ENCODE measurements at regions not wholly inside any gene's neighbourhood (a gene's known extent, or its start where the extent isn't known, plus 50 kb on each side); places are given as distances from the start of the nearest gene placed in this dataset.

DNA sequence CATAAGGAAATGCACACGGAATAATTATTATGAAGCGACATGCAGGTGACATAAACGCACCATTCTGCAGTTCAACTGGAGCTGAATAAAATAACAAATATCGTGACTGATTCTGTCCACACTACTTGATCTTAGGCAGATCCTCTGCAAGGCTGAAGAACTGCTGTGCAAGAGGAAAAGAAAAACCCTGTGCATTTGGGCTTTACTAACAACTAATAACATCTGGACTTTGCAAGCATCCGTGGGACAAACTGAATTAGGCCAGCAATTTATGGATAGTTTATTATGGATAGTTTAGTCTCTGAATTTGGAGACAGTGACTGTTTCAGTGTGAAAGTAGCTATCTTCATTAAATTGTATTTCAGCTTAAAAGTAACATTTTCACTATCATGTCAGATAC is 309.4 kb downstream of the SFMBT2 start:
- H3K9me3 ChIP-seq, result no peaks in the 10 kb centered on the region
- no peak for TF ChIP-seq POLR2A (IDR thresholded peaks at IDR 0.05)
- no peaks in the 10 kb centered on the region for H3K36me3 ChIP-seq
- 70 to 86% methylated on average over 5 of the region's 5 CpGs for WGBS, 2 donors
- no peak overlapping the region for H3K4me3 ChIP-seq
- DNase-seq, result no peak
- intact Hi-C loops (cut with DNase I), result no loop called here
- no peaks in the 10 kb centered on the region for H3K27me3 ChIP-seq
- no peaks in the 10 kb centered on the region for H3K4me1 ChIP-seq
- H3K27ac ChIP-seq, result no peak overlapping the region

DNA sequence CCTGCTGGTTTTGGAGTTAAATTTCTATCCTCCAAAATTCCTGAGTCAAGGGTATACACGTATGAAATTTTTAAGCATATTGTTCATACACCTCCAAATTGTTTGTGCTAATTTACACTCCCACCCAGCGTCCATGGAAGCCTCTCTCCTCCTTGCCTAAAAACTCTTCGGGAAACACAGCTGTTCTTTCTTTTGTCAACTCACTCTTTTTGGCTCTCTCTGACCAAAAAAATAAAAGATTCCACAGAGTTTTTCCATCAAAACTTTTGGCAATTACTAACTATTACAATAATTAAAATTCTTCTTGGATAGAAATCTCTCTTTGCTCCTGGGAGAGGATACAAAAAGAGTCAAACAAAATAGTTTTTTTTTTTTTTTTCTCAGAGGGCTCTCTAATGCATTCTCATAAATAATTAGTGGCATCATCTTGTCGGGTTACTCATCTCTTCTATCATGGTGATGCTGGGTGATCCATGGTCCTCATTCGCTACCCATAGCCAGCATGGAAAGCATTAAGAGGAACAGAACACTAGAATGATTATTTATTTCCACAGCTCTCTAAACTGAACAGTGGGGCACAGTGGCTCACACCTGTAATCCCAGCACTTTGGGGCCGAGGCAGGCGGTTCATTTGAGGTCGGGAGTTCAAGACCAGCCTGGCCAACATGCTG is 310.7 kb downstream of the SFMBT2 start:
- TF ChIP-seq, protein P1, sequence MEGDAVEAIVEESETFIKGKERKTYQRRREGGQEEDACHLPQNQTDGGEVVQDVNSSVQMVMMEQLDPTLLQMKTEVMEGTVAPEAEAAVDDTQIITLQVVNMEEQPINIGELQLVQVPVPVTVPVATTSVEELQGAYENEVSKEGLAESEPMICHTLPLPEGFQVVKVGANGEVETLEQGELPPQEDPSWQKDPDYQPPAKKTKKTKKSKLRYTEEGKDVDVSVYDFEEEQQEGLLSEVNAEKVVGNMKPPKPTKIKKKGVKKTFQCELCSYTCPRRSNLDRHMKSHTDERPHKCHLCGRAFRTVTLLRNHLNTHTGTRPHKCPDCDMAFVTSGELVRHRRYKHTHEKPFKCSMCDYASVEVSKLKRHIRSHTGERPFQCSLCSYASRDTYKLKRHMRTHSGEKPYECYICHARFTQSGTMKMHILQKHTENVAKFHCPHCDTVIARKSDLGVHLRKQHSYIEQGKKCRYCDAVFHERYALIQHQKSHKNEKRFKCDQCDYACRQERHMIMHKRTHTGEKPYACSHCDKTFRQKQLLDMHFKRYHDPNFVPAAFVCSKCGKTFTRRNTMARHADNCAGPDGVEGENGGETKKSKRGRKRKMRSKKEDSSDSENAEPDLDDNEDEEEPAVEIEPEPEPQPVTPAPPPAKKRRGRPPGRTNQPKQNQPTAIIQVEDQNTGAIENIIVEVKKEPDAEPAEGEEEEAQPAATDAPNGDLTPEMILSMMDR (IDR thresholded peaks at IDR 0.05), result no peak
- no peak for TF ChIP-seq POLR2A (IDR thresholded peaks at IDR 0.05)
- no peak for DNase-seq
- H3K4me1 ChIP-seq, result no peaks in the 10 kb centered on the region
- H3K27ac ChIP-seq, result no peak overlapping the region
- no peaks in the 10 kb centered on the region for H3K27me3 ChIP-seq
- H3K9me3 ChIP-seq, result no peaks in the 10 kb centered on the region
- intact Hi-C loops (cut with DNase I), result no loop called here
- WGBS, 2 donors, result 60 to 64% methylated on average over 5 to 8 of the region's 8 CpGs
- no peaks in the 10 kb centered on the region for H3K36me3 ChIP-seq
- no peak overlapping the region for H3K4me3 ChIP-seq

DNA sequence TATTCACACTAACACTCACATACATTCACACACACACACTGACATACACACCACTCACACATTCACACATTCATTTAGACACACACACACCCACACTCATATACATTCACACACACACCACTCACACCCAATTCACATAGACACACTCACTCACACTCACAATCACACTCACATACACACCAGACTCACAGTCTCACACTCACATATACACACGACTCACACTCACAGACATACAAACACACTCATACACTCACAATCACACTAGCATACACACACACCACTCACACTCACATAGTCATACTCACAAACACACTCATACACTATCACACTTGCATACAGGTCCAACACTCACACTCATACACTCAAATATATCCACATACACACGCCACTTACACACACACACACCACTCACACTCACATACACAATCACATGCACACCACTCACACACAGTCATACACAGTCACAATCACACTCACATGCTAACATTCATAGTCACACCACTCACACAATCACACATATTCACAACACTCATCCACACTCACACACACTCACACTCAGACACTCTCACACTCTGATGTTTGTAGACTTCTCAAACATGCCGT is 312.6 kb downstream of the SFMBT2 start:
- Histone ChIP-seq H3K36me3 (no peaks in the 10 kb centered on the region), H3K9me3 (no peaks in the 10 kb centered on the region), H3K4me3 (no peak overlapping the region), H3K4me1 (no peaks in the 10 kb centered on the region), H3K27me3 (no peaks in the 10 kb centered on the region), H3K27ac (no peak overlapping the region)
- DNase-seq, result no peak
- 66 to 69% methylated on average over 3 of the region's 3 CpGs for WGBS, 2 donors
- intact Hi-C loops (cut with DNase I), result no loop called here
- TF ChIP-seq, protein P1 (IDR thresholded peaks at IDR 0.05), result no peak
- no peak for TF ChIP-seq POLR2A (IDR thresholded peaks at IDR 0.05)

DNA sequence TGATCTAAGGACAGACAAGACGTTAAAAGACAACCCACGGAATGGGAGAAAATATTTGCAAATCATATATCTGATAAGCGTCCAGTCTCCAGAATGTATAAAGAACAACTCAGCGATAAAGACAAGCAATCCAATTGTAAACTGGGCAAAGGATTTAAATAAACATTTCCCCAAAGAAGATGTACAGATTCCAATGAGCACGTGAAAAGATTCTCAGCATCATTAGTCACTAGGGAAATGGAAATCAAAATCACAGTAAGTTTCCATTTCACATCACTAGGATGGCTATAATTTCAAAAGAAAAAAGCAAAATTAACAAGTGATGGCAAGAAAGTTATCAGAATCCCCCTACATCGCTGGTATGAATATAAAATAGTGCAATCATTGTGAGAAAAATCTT is 316.1 kb downstream of the SFMBT2 start:
- no peaks in the 10 kb centered on the region for H3K27me3 ChIP-seq
- H3K9me3 ChIP-seq, result no peaks in the 10 kb centered on the region
- no peak for TF ChIP-seq POLR2A (IDR thresholded peaks at IDR 0.05)
- TF ChIP-seq, protein P1 (IDR thresholded peaks at IDR 0.05), result no peak
- intact Hi-C loops (cut with DNase I), result no loop called here
- DNase-seq, result no peak
- H3K4me3 ChIP-seq, result no peak overlapping the region
- peaks cover 0 to 4% (median 0%) of the 10 kb centered on the region in 3 donors for H3K4me1 ChIP-seq
- no peaks in the 10 kb centered on the region for H3K36me3 ChIP-seq
- H3K27ac ChIP-seq, result no peak overlapping the region
- WGBS, 2 donors, result 59 to 63% methylated on average over 6 of the region's 6 CpGs

DNA sequence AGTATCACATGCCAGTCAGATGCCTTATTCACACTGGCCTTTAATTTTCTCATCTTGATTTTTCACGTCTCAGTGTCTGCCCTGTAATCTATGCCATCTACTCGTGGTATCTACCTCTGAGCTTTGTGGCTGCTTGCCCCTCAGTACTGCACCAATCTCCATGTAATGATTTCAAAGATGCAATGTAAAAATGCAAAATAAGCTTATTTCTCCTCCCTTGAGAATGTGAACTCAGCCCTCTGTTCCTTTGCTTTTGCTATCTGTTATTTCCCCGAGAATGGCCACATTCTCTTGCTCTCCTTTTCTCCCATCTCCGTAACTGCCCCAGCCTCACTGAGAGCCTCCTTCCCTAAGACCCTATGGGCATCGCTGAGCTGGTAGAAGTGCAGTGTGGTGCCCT is 317.5 kb downstream of the SFMBT2 start:
- no peak for DNase-seq
- Histone ChIP-seq H3K36me3 (no peaks in the 10 kb centered on the region), H3K4me1 (peaks cover 0 to 7% (median 0%) of the 10 kb centered on the region in 3 donors), H3K27ac (no peak overlapping the region), H3K27me3 (peaks cover 0 to 4% (median 0%) of the 10 kb centered on the region in 4 donors), H3K4me3 (no peak overlapping the region), H3K9me3 (no peaks in the 10 kb centered on the region)
- intact Hi-C loops (cut with DNase I), result no loop called here
- WGBS, 2 donors, result 81 to 89% methylated on average over 5 of the region's 5 CpGs
- TF ChIP-seq, protein P1 (IDR thresholded peaks at IDR 0.05), result no peak
- no peak for TF ChIP-seq POLR2A (IDR thresholded peaks at IDR 0.05)

Measured in esophagus squamous epithelium (tissue), 5 donors.